Nephron progenitor cell (in vitro differentiated cells): ENCODE measurements at regions not wholly inside any gene's neighbourhood (a gene's known extent, or its start where the extent isn't known, plus 50 kb on each side); places are given as distances from the start of the nearest gene placed in this dataset.

Experiments used
- DNase-seq: peaks from one replicate; pipeline ENCODE4 v3.0.0; 2021
- H3K27ac Mint-ChIP-seq: 2 replicates; pipeline ENCODE4 v1.8.0; 2021; ENCODE audit warnings: mild to moderate bottlenecking, moderate library complexity, mixed read lengths
- H3K27me3 Mint-ChIP-seq: 2 replicates; pipeline ENCODE4 v1.8.0; 2021; ENCODE audit warnings: mild to moderate bottlenecking, low read depth, mixed read lengths; ENCODE audit not compliant: poor library complexity
- H3K36me3 Mint-ChIP-seq: 2 replicates; pipeline ENCODE4 v1.8.0; 2021; ENCODE audit warnings: low read depth, mixed read lengths
- H3K4me1 Mint-ChIP-seq: 2 replicates; pipeline ENCODE4 v1.8.0; 2021; ENCODE audit warnings: mixed read lengths
- H3K4me3 Mint-ChIP-seq: 2 replicates; pipeline ENCODE4 v1.8.0; 2021; ENCODE audit warnings: mild to moderate bottlenecking, moderate library complexity, mixed read lengths
- H3K9me3 Mint-ChIP-seq: 2 replicates; pipeline ENCODE4 v1.8.0; 2021; ENCODE audit warnings: mild to moderate bottlenecking, moderate library complexity, mixed read lengths
- CTCF ChIP-seq: fragments of 200-600 bp; sonication (generic); IDR thresholded peaks from 2 replicates; pipeline ENCODE4 v1.5.0; 2021; ENCODE audit warnings: antibody characterized with exemption

- H3K4me1 Mint-ChIP-seq: no peaks in the 10 kb centered on the region
- no peak overlapping the region for H3K4me3 Mint-ChIP-seq
- no peaks in the 10 kb centered on the region for H3K36me3 Mint-ChIP-seq
- TF ChIP-seq CTCF: no peak
- H3K27me3 Mint-ChIP-seq: no peaks in the 10 kb centered on the region
- DNase-seq: no peak
- no peaks in the 10 kb centered on the region for H3K9me3 Mint-ChIP-seq
- H3K27ac Mint-ChIP-seq: no peak overlapping the region
Observed at GRCh38 chr2:181130686-181131085, 150.3 kb downstream of the UBE2E3 start.

GRCh38 chr2:181131584-181131983 lies 151.2 kb downstream of the UBE2E3 start:
- H3K27me3 Mint-ChIP-seq: no peaks in the 10 kb centered on the region
- TF ChIP-seq CTCF: no peak
- no peaks in the 10 kb centered on the region for H3K4me1 Mint-ChIP-seq
- H3K4me3 Mint-ChIP-seq: no peak overlapping the region
- H3K9me3 Mint-ChIP-seq: no peaks in the 10 kb centered on the region
- no peak for DNase-seq
- no peaks in the 10 kb centered on the region for H3K36me3 Mint-ChIP-seq
- no peak overlapping the region for H3K27ac Mint-ChIP-seq

- H3K27ac Mint-ChIP-seq: no peak overlapping the region
- peaks cover 1% of the 10 kb centered on the region for H3K4me1 Mint-ChIP-seq
- no peak overlapping the region for H3K4me3 Mint-ChIP-seq
- H3K36me3 Mint-ChIP-seq: no peaks in the 10 kb centered on the region
- H3K27me3 Mint-ChIP-seq: peaks cover 3% of the 10 kb centered on the region
- DNase-seq: no peak
- H3K9me3 Mint-ChIP-seq: no peaks in the 10 kb centered on the region
- TF ChIP-seq CTCF: no peak
Observed at GRCh38 chr2:181138816-181139215, 158.4 kb downstream of the UBE2E3 start.

GRCh38 chr2:181139831-181140230 lies 159.4 kb downstream of the UBE2E3 start:
- no peak for TF ChIP-seq CTCF
- peaks cover 3% of the 10 kb centered on the region for H3K27me3 Mint-ChIP-seq
- no peak for DNase-seq

GRCh38 chr2:181140414-181140813 lies 160.0 kb downstream of the UBE2E3 start:
- H3K36me3 Mint-ChIP-seq: no peaks in the 10 kb centered on the region
- H3K9me3 Mint-ChIP-seq: no peaks in the 10 kb centered on the region
- peaks cover 3% of the 10 kb centered on the region for H3K27me3 Mint-ChIP-seq
- no peak overlapping the region for H3K4me3 Mint-ChIP-seq
- H3K4me1 Mint-ChIP-seq: peaks cover 9% of the 10 kb centered on the region
- no peak for DNase-seq
- H3K27ac Mint-ChIP-seq: no peak overlapping the region
- no peak for TF ChIP-seq CTCF

More at GRCh38 chr2:181139831-181140230, 159.4 kb downstream of the UBE2E3 start:
- no peaks in the 10 kb centered on the region for H3K9me3 Mint-ChIP-seq
- no peak overlapping the region for H3K4me3 Mint-ChIP-seq
- H3K36me3 Mint-ChIP-seq: no peaks in the 10 kb centered on the region
- no peak overlapping the region for H3K27ac Mint-ChIP-seq
- peaks cover 9% of the 10 kb centered on the region for H3K4me1 Mint-ChIP-seq

- no peaks in the 10 kb centered on the region for H3K36me3 Mint-ChIP-seq
- H3K4me1 Mint-ChIP-seq: peaks cover 9% of the 10 kb centered on the region
- TF ChIP-seq CTCF: no peak
- H3K9me3 Mint-ChIP-seq: no peaks in the 10 kb centered on the region
- no peak overlapping the region for H3K4me3 Mint-ChIP-seq
- DNase-seq: no peak
- H3K27ac Mint-ChIP-seq: no peak overlapping the region
- H3K27me3 Mint-ChIP-seq: peaks cover 3% of the 10 kb centered on the region
Observed at GRCh38 chr2:181140928-181141327, 160.5 kb downstream of the UBE2E3 start.
